PC-9 (cell line): ENCODE measurements at regions not wholly inside any gene's neighbourhood (a gene's known extent, or its start where the extent isn't known, plus 50 kb on each side); places are given as distances from the start of the nearest gene placed in this dataset.

Experiments used
- CTCF ChIP-seq: fragments of 200-600 bp; sonication (generic); conservative IDR thresholded peaks from 2 replicates; pipeline ENCODE4 v1.6.1; 2017; ENCODE audit warnings: mixed run types, antibody characterized with exemption, mild to moderate bottlenecking, moderate library complexity
- EZH2 ChIP-seq: fragments of 200-600 bp; sonication (generic); IDR thresholded peaks from 2 replicates; pipeline ENCODE4 v1.8.0; 2017; ENCODE audit warnings: antibody characterized with exemption, low read depth

- TF ChIP-seq CTCF (no peak), EZH2 (no peak)
Observed at GRCh38 chr4:122047456-122048425, 95.9 kb upstream of the TRPC3 start.
